ENCODE measurements at regions not wholly inside any gene's neighbourhood (a gene's known extent, or its start where the extent isn't known, plus 50 kb on each side); places are given as distances from the start of the nearest gene placed in this dataset.

DNA sequence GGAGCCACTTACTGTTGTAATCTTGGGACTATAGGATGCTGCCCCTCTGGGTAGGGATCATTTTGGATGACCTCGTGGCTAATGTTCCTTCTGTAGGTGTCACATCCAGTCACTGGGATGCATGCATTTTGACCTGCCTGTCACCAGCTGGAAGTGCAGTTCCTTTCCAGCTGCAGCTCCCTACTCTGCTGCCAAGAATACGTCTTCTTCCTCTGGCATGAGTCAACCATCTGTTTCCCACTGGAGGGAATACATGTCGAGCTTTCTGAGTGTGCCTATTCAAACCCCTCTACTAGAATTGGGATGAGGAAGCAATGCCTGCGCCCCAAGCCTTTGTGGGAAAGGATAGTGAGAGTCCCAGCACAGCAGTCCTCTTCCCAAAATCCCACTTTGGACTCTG, 415.5 kb upstream of the ADAMTS5 start:
- TF ChIP-seq NFIC (IDR thresholded peaks at IDR 0.05): no peak
- TF ChIP-seq TEAD4 (IDR thresholded peaks at IDR 0.05): no peak
- TF ChIP-seq RAD21 (IDR thresholded peaks at IDR 0.05; ENCODE audit: low read depth): no peak
- no peak for TF ChIP-seq EP300 (IDR thresholded peaks at IDR 0.05; ENCODE audit: borderline replicate concordance)
- no peak for TF ChIP-seq CEBPB (IDR thresholded peaks at IDR 0.05)

- no peak for TF ChIP-seq TAF1 (IDR thresholded peaks at IDR 0.05; ENCODE audit: low read depth)
- TF ChIP-seq, protein P1, sequence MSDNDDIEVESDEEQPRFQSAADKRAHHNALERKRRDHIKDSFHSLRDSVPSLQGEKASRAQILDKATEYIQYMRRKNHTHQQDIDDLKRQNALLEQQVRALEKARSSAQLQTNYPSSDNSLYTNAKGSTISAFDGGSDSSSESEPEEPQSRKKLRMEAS (IDR thresholded peaks at IDR 0.05): no peak
- TF ChIP-seq YY1 (IDR thresholded peaks at IDR 0.05; ENCODE audit: low read depth): no peak
- TF ChIP-seq RAD21 (IDR thresholded peaks at IDR 0.05; ENCODE audit: low read depth): no peak
- TF ChIP-seq FOXM1 (IDR thresholded peaks at IDR 0.05; ENCODE audit: borderline replicate concordance, low read depth): no peak
- TF ChIP-seq, protein P2, sequence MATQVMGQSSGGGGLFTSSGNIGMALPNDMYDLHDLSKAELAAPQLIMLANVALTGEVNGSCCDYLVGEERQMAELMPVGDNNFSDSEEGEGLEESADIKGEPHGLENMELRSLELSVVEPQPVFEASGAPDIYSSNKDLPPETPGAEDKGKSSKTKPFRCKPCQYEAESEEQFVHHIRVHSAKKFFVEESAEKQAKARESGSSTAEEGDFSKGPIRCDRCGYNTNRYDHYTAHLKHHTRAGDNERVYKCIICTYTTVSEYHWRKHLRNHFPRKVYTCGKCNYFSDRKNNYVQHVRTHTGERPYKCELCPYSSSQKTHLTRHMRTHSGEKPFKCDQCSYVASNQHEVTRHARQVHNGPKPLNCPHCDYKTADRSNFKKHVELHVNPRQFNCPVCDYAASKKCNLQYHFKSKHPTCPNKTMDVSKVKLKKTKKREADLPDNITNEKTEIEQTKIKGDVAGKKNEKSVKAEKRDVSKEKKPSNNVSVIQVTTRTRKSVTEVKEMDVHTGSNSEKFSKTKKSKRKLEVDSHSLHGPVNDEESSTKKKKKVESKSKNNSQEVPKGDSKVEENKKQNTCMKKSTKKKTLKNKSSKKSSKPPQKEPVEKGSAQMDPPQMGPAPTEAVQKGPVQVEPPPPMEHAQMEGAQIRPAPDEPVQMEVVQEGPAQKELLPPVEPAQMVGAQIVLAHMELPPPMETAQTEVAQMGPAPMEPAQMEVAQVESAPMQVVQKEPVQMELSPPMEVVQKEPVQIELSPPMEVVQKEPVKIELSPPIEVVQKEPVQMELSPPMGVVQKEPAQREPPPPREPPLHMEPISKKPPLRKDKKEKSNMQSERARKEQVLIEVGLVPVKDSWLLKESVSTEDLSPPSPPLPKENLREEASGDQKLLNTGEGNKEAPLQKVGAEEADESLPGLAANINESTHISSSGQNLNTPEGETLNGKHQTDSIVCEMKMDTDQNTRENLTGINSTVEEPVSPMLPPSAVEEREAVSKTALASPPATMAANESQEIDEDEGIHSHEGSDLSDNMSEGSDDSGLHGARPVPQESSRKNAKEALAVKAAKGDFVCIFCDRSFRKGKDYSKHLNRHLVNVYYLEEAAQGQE (IDR thresholded peaks at IDR 0.05; ENCODE audit: low read depth): no peak
- no peak for TF ChIP-seq CREB1 (IDR thresholded peaks at IDR 0.05; ENCODE audit: low read depth)
- TF ChIP-seq TCF12 (IDR thresholded peaks at IDR 0.05; ENCODE audit: low read depth): no peak
- TF ChIP-seq TEAD4 (IDR thresholded peaks at IDR 0.05): no peak
- TF ChIP-seq ZBTB7A (IDR thresholded peaks at IDR 0.05; ENCODE audit: low read depth): no peak
- TF ChIP-seq USF1 (IDR thresholded peaks at IDR 0.05): no peak
- no peak for TF ChIP-seq NFIC (IDR thresholded peaks at IDR 0.05)
- no peak for TF ChIP-seq CEBPB (IDR thresholded peaks at IDR 0.05)
- no peak for TF ChIP-seq EP300 (IDR thresholded peaks at IDR 0.05; ENCODE audit: borderline replicate concordance)
- TF ChIP-seq EGR1 (IDR thresholded peaks at IDR 0.05): no peak
Measured at GRCh38 chr21:27380303-27380702, 413.4 kb upstream of the ADAMTS5 start.

GRCh38 chr21:27379354-27379753, 412.5 kb upstream of the ADAMTS5 start:
- TF ChIP-seq CEBPB (IDR thresholded peaks at IDR 0.05) (no peak), RAD21 (IDR thresholded peaks at IDR 0.05; ENCODE audit: low read depth) (no peak), NFIC (IDR thresholded peaks at IDR 0.05) (no peak), CREB1 (IDR thresholded peaks at IDR 0.05; ENCODE audit: low read depth) (no peak), EP300 (IDR thresholded peaks at IDR 0.05; ENCODE audit: borderline replicate concordance) (no peak), USF1 (IDR thresholded peaks at IDR 0.05) (no peak), FOXM1 (IDR thresholded peaks at IDR 0.05; ENCODE audit: borderline replicate concordance, low read depth) (no peak)

DNA sequence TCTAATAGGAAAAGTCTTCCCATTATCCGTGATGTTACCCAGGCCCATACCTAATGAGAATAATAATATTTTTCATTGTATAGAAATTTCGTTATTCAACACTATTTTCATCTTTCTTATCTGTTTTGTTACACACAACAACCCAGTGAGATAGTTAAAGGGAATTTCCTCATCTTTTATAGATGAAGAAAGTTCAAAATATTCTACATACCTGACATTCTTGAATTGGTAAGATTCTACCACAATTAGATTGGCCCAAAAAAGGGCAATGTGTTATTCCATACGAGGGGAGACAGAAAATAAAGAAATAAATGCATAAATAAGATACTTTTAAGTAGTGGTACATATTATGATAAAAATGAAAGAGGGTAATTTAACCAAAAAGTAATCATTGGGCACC, 405.5 kb upstream of the ADAMTS5 start:
- TF ChIP-seq TCF12 (IDR thresholded peaks at IDR 0.05; ENCODE audit: low read depth) (no peak), CREB1 (IDR thresholded peaks at IDR 0.05; ENCODE audit: low read depth) (no peak), TEAD4 (IDR thresholded peaks at IDR 0.05) (no peak), FOXM1 (IDR thresholded peaks at IDR 0.05; ENCODE audit: borderline replicate concordance, low read depth) (no peak), YY1 (IDR thresholded peaks at IDR 0.05; ENCODE audit: low read depth) (no peak), EGR1 (IDR thresholded peaks at IDR 0.05) (no peak), CEBPB (IDR thresholded peaks at IDR 0.05) (no peak), RAD21 (IDR thresholded peaks at IDR 0.05; ENCODE audit: low read depth) (no peak), ZBTB7A (IDR thresholded peaks at IDR 0.05; ENCODE audit: low read depth) (no peak), NFIC (IDR thresholded peaks at IDR 0.05) (no peak)
- TF ChIP-seq, protein P2 (IDR thresholded peaks at IDR 0.05; ENCODE audit: low read depth): no peak
- TF ChIP-seq, protein P1 (IDR thresholded peaks at IDR 0.05): no peak

DNA sequence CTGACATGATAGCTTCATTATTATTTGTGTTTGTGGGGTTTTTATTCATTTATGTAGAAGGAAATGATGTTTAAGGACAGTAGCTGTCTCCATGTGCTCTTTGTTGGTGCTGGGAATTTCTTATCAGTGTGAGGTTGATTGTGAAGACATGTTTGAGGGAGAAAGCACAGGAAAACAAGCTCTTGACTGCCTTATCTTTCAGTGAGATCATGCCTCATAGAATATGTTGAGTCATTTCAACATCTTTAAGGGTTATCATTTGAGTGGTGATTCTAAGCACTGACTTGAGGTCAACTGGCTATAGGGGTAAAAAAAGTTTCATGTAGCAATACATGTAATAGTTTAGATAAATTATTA, 405.1 kb upstream of the ADAMTS5 start:
- TF ChIP-seq CEBPB (IDR thresholded peaks at IDR 0.05): no peak
- TF ChIP-seq EP300 (IDR thresholded peaks at IDR 0.05; ENCODE audit: borderline replicate concordance): no peak

DNA sequence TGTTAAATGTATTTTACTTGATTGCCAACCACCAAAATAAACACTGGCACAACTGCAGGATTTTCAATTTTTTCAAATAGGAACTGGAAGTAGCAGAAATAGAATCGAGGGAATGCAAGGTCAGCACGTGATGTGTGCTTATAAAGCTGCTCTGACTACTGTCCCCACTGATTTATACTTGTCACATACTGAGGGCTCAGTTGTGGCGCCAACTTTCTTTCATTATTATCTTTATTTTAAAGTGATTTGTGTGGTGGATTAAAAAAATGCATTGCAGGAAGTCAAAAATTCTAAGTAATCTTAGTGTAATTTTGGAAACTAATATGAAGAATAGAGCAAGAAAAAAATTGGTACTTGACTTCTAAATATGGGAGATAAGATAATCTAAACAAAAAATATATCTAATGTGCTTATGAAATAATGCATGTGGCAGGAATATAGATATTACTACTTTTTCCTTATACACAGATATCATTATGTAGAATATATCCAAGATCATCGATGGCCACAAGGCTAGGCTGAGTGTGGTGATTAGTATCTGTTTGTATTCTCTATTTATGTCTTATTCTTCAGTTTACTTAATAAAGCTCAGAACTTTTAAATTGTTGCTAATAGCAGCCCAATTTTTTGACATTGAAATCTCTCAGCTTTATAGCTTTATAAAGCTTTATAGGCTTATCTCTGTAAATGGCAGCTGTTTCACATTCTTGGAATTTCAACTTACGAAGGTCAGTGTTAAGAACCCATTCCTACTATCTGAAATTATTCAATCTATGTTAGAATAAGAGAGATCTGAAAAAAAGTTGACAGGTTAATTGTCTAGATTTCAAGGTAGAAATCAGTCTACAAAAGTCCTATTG, 404.5 kb upstream of the ADAMTS5 start:
- TF ChIP-seq EGR1 (IDR thresholded peaks at IDR 0.05) (no peak), TCF12 (IDR thresholded peaks at IDR 0.05; ENCODE audit: low read depth) (no peak), NFIC (IDR thresholded peaks at IDR 0.05) (no peak), TAF1 (IDR thresholded peaks at IDR 0.05; ENCODE audit: low read depth) (no peak), TEAD4 (IDR thresholded peaks at IDR 0.05) (no peak), ZBTB7A (IDR thresholded peaks at IDR 0.05; ENCODE audit: low read depth) (no peak), EP300 (IDR thresholded peaks at IDR 0.05; ENCODE audit: borderline replicate concordance) (no peak), CEBPB (IDR thresholded peaks at IDR 0.05) (no peak), CREB1 (IDR thresholded peaks at IDR 0.05; ENCODE audit: low read depth) (no peak), YY1 (IDR thresholded peaks at IDR 0.05; ENCODE audit: low read depth) (no peak), FOXM1 (IDR thresholded peaks at IDR 0.05; ENCODE audit: borderline replicate concordance, low read depth) (no peak), RAD21 (IDR thresholded peaks at IDR 0.05; ENCODE audit: low read depth) (no peak), USF1 (IDR thresholded peaks at IDR 0.05) (no peak)
- TF ChIP-seq, protein P2 (IDR thresholded peaks at IDR 0.05; ENCODE audit: low read depth): no peak
- TF ChIP-seq, protein P1 (IDR thresholded peaks at IDR 0.05): no peak

Measured in Ishikawa (cell line).